Prostate gland (tissue), 2 donors: ENCODE measurements at regions not wholly inside any gene's neighbourhood (a gene's known extent, or its start where the extent isn't known, plus 50 kb on each side); places are given as distances from the start of the nearest gene placed in this dataset.

Experiments
- DNase-seq: peaks from one replicate; pipeline ENCODE4 v3.0.0-alpha.2; 2019; ENCODE audit warnings: low spot score
- H3K27ac ChIP-seq, 2 donors: fragments of 200-600 bp; sonication (generic); 2 replicates each; pipeline ENCODE4 v1.5.1; 2017 to 2019
- H3K27me3 ChIP-seq: fragments of 200-600 bp; sonication (generic); replicated peaks from 2 replicates; pipeline ENCODE4 v1.5.1; 2019; ENCODE audit not compliant: insufficient read depth
- H3K36me3 ChIP-seq, 2 donors: fragments of 200-600 bp; sonication (generic); 1 replicate in 1 of 2; 2 replicates in 1 of 2; pipeline versions ENCODE4 v1.5.1 to v1.8.1; 2017 to 2019
- H3K4me1 ChIP-seq: fragments of 200-600 bp; sonication (generic); replicated peaks from 2 replicates; pipeline ENCODE4 v1.5.1; 2019
- H3K4me3 ChIP-seq, 2 donors: fragments of 200-600 bp; sonication (generic); 2 replicates each; pipeline ENCODE4 v1.5.1; 2017 to 2019
- H3K9me3 ChIP-seq: fragments of 200-600 bp; sonication (generic); 2 replicates; pipeline ENCODE4 v1.5.1; 2017
- CTCF ChIP-seq, 4 experiments: fragments of 200-600 bp in 2 of 4; fragments of 450-650 bp in 2 of 4; sonication (generic) in 2 of 4; IDR thresholded peaks; 1 replicate in 3 of 4; 2 replicates in 1 of 4; pipeline ENCODE4 v1.5.1; 2016 to 2019; ENCODE audit warnings: antibody characterized with exemption in 4 of 4, mild to moderate bottlenecking in 2 of 4, moderate library complexity in 2 of 4
- POLR2A ChIP-seq: fragments of 450-650 bp; IDR thresholded peaks from one replicate; pipeline ENCODE4 v1.6.1; 2016; ENCODE audit warnings: antibody characterized with exemption, mild to moderate bottlenecking
- POLR2AphosphoS5 ChIP-seq: sonication (generic); formaldehyde crosslinking; IDR thresholded peaks from one replicate; pipeline ENCODE4 v1.6.1; 2017; ENCODE audit warnings: antibody characterized with exemption
- WGBS: methylation state at CpG from one replicate; pipeline ENCODE4 v1.1.5; 2018; 5-methylcytosine and 5-hydroxymethylcytosine counted together
- intact Hi-C: fragments of 100-400 bp; cut with DNase I; formaldehyde crosslinking; loops from one replicate; pipeline ENCODE4 v1.14.2; 2022

- intact Hi-C loops, result no loop called here
- 72% methylated on average over 3 of the region's 3 CpGs for WGBS
Measured at GRCh38 chr16:76661691-76662235, 384.6 kb downstream of the CNTNAP4 start.

GRCh38 chr16:76665571-76666275 is 388.5 kb downstream of the CNTNAP4 start:
- Histone ChIP-seq H3K27ac (no peak overlapping the region), H3K27me3 (no peaks in the 10 kb centered on the region), H3K36me3 (no peaks in the 10 kb centered on the region), H3K4me1 (no peaks in the 10 kb centered on the region), H3K4me3 (no peak overlapping the region), H3K9me3 (no peaks in the 10 kb centered on the region)
- DNase-seq, result no peak
- intact Hi-C loops, result no loop called here
- WGBS, result 73% methylated on average over 4 of the region's 4 CpGs
- TF ChIP-seq CTCF (IDR thresholded peaks at IDR 0.05) (no peak), POLR2AphosphoS5 (no peak), POLR2A (no peak)

More at GRCh38 chr16:76661691-76662235, 384.6 kb downstream of the CNTNAP4 start:
- Histone ChIP-seq H3K36me3 (no peaks in the 10 kb centered on the region), H3K4me3 (no peak overlapping the region), H3K27me3 (no peaks in the 10 kb centered on the region), H3K9me3 (no peaks in the 10 kb centered on the region), H3K4me1 (no peaks in the 10 kb centered on the region), H3K27ac (no peak overlapping the region)
- no peak for DNase-seq
- TF ChIP-seq CTCF (IDR thresholded peaks at IDR 0.05) (no peak), POLR2A (no peak), POLR2AphosphoS5 (no peak)

GRCh38 chr16:76668207-76668725 is 391.1 kb downstream of the CNTNAP4 start:
- Histone ChIP-seq H3K27ac (no peak overlapping the region), H3K4me3 (no peak overlapping the region), H3K9me3 (no peaks in the 10 kb centered on the region), H3K27me3 (no peaks in the 10 kb centered on the region), H3K4me1 (no peaks in the 10 kb centered on the region), H3K36me3 (no peaks in the 10 kb centered on the region)
- intact Hi-C loops, result no loop called here
- DNase-seq, result no peak
- TF ChIP-seq CTCF (IDR thresholded peaks at IDR 0.05) (no peak), POLR2A (no peak), POLR2AphosphoS5 (no peak)
- 76% methylated on average over 8 of the region's 8 CpGs for WGBS

DNA sequence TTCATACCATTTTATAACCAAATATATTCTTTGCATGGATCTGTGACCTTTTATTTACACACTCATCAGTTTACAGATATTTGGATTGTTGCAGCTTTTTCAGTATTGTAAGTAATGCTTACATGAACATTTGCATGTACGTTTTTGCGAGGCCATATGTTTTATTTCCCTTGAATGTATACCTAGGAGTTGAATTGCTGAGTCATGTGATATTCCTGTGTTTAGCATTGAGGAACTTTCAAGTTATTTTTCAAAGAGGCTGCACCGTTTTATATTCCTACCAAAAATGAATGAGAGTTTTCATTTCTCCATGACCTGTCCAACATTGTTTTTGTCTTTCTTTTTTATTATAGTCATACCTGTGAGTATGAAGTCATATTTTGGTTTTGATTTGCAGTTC is 392.1 kb downstream of the CNTNAP4 start:
- no peak for DNase-seq
- no peaks in the 10 kb centered on the region for H3K4me1 ChIP-seq
- no peak overlapping the region for H3K27ac ChIP-seq
- intact Hi-C loops, result no loop called here
- whole genome bisulfite sequencing, result 43% methylated on average over 3 of the region's 3 CpGs
- H3K36me3 ChIP-seq, result no peaks in the 10 kb centered on the region
- H3K4me3 ChIP-seq, result no peak overlapping the region
- H3K27me3 ChIP-seq, result no peaks in the 10 kb centered on the region
- TF ChIP-seq POLR2AphosphoS5 (no peak), CTCF (IDR thresholded peaks at IDR 0.05) (no peak), POLR2A (no peak)
- no peaks in the 10 kb centered on the region for H3K9me3 ChIP-seq
